ENCODE measurements at regions not wholly inside any gene's neighbourhood (a gene's known extent, or its start where the extent isn't known, plus 50 kb on each side); places are given as distances from the start of the nearest gene placed in this dataset.

DNA sequence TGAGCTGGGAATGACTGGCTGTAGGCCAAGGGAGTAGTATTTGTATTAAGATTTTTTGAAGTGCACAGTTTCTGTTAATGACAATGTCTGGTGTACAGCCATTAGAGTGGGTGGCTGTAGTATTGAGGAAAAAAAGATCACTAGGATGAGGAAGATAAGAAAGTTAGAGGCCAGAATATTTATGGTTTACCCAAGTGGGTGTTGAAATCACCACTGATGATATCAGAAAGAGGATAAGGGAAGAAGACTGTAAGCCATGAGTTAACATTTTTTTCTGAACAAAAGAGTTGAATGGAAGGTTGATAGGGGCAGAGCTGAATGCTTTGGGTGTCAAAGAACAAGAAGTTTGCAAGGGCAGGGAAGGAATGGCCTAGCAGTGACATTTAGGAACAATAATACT lies 104.7 kb downstream of the PRDM13 start:
- Histone ChIP-seq H3K4me3 (ENCODE audit: extremely low read depth in 1 of 4, insufficient read depth in 2 of 4, low read depth in 3 of 4, low read length in 4 of 4) (no peak overlapping the region), H3K4me1 (replicated peaks in 1 of 4; ENCODE audit: control insufficient read depth in 3 of 4, insufficient read depth in 4 of 4, low read length in 3 of 4) (no peaks in the 10 kb centered on the region), H3K23me2 (ENCODE audit: low read depth, low read length) (no peaks in the 10 kb centered on the region), H4K20me1 (replicated peaks in 1 of 2; ENCODE audit: control insufficient read depth in 1 of 2, insufficient read depth in 2 of 2, low read length in 2 of 2) (no peaks in the 10 kb centered on the region), H2AFZ (ENCODE audit: low read length) (peak overlapping the region; percentile 49; the same call in 1 of the 2 replicates), H3K56ac (replicated peaks; ENCODE audit: insufficient read length, low read depth, low read length) (no peak overlapping the region), H4K8ac (ENCODE audit: extremely low read depth, insufficient read depth, low read length) (no peak overlapping the region), H3K14ac (ENCODE audit: insufficient read length) (no peak overlapping the region), H2BK20ac (ENCODE audit: low read length) (no peak overlapping the region), H2BK5ac (ENCODE audit: low read depth, low read length) (no peak overlapping the region), H2BK15ac (ENCODE audit: low read length) (no peak overlapping the region), H2AK5ac (ENCODE audit: low read depth, low read length) (no peak overlapping the region), H3K36me3 (ENCODE audit: control insufficient read depth in 2 of 4, insufficient read depth in 4 of 4, low read length in 3 of 4) (no peaks in the 10 kb centered on the region), H4K91ac (replicated peaks; ENCODE audit: insufficient read length, low read length) (no peak overlapping the region), H3K27me3 (replicated peaks in 1 of 4; ENCODE audit: control insufficient read depth in 3 of 4, extremely low read depth in 1 of 4, insufficient read depth in 3 of 4, low read length in 3 of 4) (no peaks in the 10 kb centered on the region), H3K79me1 (ENCODE audit: low read depth, low read length) (no peaks in the 10 kb centered on the region), H4K5ac (ENCODE audit: insufficient read length, low read depth, low read length) (no peak overlapping the region), H3K23ac (ENCODE audit: insufficient read length) (no peak overlapping the region), H3K9ac (replicated peaks in 1 of 4; ENCODE audit: extremely low read depth in 1 of 4, low read depth in 3 of 4, low read length in 3 of 4) (no peak overlapping the region), H3K27ac (ENCODE audit: low read depth, low read length) (no peak overlapping the region), H3K18ac (ENCODE audit: extremely low read depth, low read length) (no peak overlapping the region), H3K4me2 (ENCODE audit: insufficient read depth in 1 of 2, low read depth in 2 of 2, low read length in 2 of 2) (no peak overlapping the region), H3K9me3 (ENCODE audit: insufficient read depth in 2 of 2, low read depth in 1 of 2, low read length in 1 of 2) (no peaks in the 10 kb centered on the region), H2BK12ac (ENCODE audit: low read depth, low read length) (no peak overlapping the region), H3K79me2 (ENCODE audit: control insufficient read depth in 1 of 2, insufficient read depth in 2 of 2, low read length in 2 of 2) (no peaks in the 10 kb centered on the region), H2BK120ac (replicated peaks; ENCODE audit: low read depth, low read length) (no peak overlapping the region), H3K4ac (replicated peaks; ENCODE audit: insufficient read length, low read depth, low read length) (no peak overlapping the region)
- ChIA-PET POLR2A (ENCODE audit: partially characterized antibody) (no interaction called here), CTCF (ENCODE audit: partially characterized antibody) (no interaction called here)
- no peak for TF ChIP-seq SIN3A (conservative IDR thresholded peaks at IDR 0.05 in 1 of 2, IDR thresholded peaks at IDR 0.05 in 1 of 2; ENCODE audit: low read depth in 1 of 2, low read length in 2 of 2)
- no peak for TF ChIP-seq POLR2A (IDR thresholded peaks at IDR 0.05; ENCODE audit: control extremely low read depth in 1 of 2, low read depth in 2 of 2, low read length in 2 of 2)
- TF ChIP-seq CHD2 (IDR thresholded peaks at IDR 0.05; ENCODE audit: low read length), result no peak
- no peak for TF ChIP-seq ZNF274 (IDR thresholded peaks at IDR 0.05; ENCODE audit: borderline replicate concordance, extremely low read depth, low read length)
- no peak for TF ChIP-seq BCL11A (IDR thresholded peaks at IDR 0.05; ENCODE audit: low read depth in 2 of 2, low read length in 2 of 2)
- no peak for TF ChIP-seq GTF2F1 (IDR thresholded peaks at IDR 0.05; ENCODE audit: borderline replicate concordance, low read depth, low read length)
- DNase-seq (ENCODE audit: low read depth in 1 of 2, low spot score in 2 of 2) (no peak), FAIRE-seq (no peak)

Data from H1 (cell line).